GM23248 (cell line): ENCODE measurements at regions not wholly inside any gene's neighbourhood (a gene's known extent, or its start where the extent isn't known, plus 50 kb on each side); places are given as distances from the start of the nearest gene placed in this dataset.
A peak's percentile ranks its signal among the peaks of the same experiment; 100 is the strongest.

Source experiments
- DNase-seq: peaks from one replicate; pipeline ENCODE4 v3.0.0-alpha.2; 2015
- H2AFZ ChIP-seq: fragments of 200-600 bp; sonication (generic); 2 replicates; pipeline ENCODE4 v1.6.1; 2016; ENCODE audit warnings: antibody characterized with exemption
- H3F3A ChIP-seq: fragments of 200-600 bp; sonication (generic); 2 replicates; pipeline ENCODE4 v1.6.1; 2016; ENCODE audit warnings: mild to moderate bottlenecking, antibody characterized with exemption, mixed run types; ENCODE audit not compliant: insufficient read depth
- H3K27ac ChIP-seq: fragments of 200-600 bp; sonication (generic); 2 replicates; pipeline ENCODE4 v1.5.1; 2016; ENCODE audit warnings: mild to moderate bottlenecking
- H3K27me3 ChIP-seq: fragments of 200-600 bp; sonication (generic); replicated peaks from 2 replicates; pipeline ENCODE4 v1.6.1; 2016; ENCODE audit warnings: mild to moderate bottlenecking; ENCODE audit not compliant: insufficient read depth
- H3K36me3 ChIP-seq: fragments of 200-600 bp; sonication (generic); 2 replicates; pipeline ENCODE4 v1.6.1; 2016; ENCODE audit warnings: low read depth, mild to moderate bottlenecking
- H3K4me1 ChIP-seq: fragments of 200-600 bp; sonication (generic); 2 replicates; pipeline ENCODE4 v1.6.1; 2016; ENCODE audit warnings: mild to moderate bottlenecking; ENCODE audit not compliant: insufficient read depth
- H3K4me2 ChIP-seq: fragments of 200-600 bp; sonication (generic); one replicate; pipeline ENCODE4 v1.6.1; 2016; ENCODE audit warnings: mild to moderate bottlenecking; ENCODE audit not compliant: unreplicated experiment
- H3K4me3 ChIP-seq: fragments of 200-600 bp; sonication (generic); 2 replicates; pipeline ENCODE4 v1.5.1; 2016; ENCODE audit warnings: mild to moderate bottlenecking
- H3K79me2 ChIP-seq: fragments of 200-600 bp; sonication (generic); 2 replicates; pipeline ENCODE4 v1.6.1; 2016; ENCODE audit warnings: mild to moderate bottlenecking; ENCODE audit not compliant: insufficient read depth
- H3K9ac ChIP-seq: fragments of 200-600 bp; sonication (generic); 2 replicates; pipeline ENCODE4 v1.6.1; 2016; ENCODE audit warnings: mild to moderate bottlenecking
- H3K9me2 ChIP-seq: fragments of 200-600 bp; sonication (generic); 2 replicates; pipeline ENCODE4 v1.6.1; 2016; ENCODE audit warnings: mixed run types, mild to moderate bottlenecking, moderate library complexity; ENCODE audit not compliant: insufficient read depth
- H3K9me3 ChIP-seq: fragments of 200-600 bp; sonication (generic); one replicate; pipeline ENCODE4 v1.6.1; 2017; ENCODE audit warnings: low read depth
- H4K20me1 ChIP-seq: fragments of 200-600 bp; sonication (generic); 2 replicates; pipeline ENCODE4 v1.6.0; 2016; ENCODE audit not compliant: insufficient read depth
- EZH2 ChIP-seq: fragments of 200-600 bp; sonication (generic); IDR thresholded peaks from 2 replicates; pipeline ENCODE4 v1.6.1; 2018; ENCODE audit warnings: antibody characterized with exemption, mild to moderate bottlenecking; ENCODE audit not compliant: insufficient read depth, poor library complexity, severe bottlenecking
- EZH2phosphoT487 ChIP-seq: fragments of 200-600 bp; sonication (generic); IDR thresholded peaks from 2 replicates; pipeline ENCODE4 v1.6.1; 2018; ENCODE audit warnings: antibody characterized with exemption, moderate library complexity, mild to moderate bottlenecking, low read depth; ENCODE audit not compliant: insufficient read depth
- WGBS, 2 experiments: methylation state at CpG; one replicate each; pipeline ENCODE4 v1.1.6; 2015 to 2017; ENCODE audit warnings: low lambda C conversion rate in 2 of 2, low coverage in 1 of 2; ENCODE audit errors: missing lambda C conversion rate in 2 of 2; 5-methylcytosine and 5-hydroxymethylcytosine counted together
- in situ Hi-C: fragments of 300-500 bp; cut with MboI; formaldehyde crosslinking; loops from 2 replicates; pipeline ENCODE4 v1.15.0; 2020

- Histone ChIP-seq H3K4me1 (peaks cover 22% of the 10 kb centered on the region), H3K9me3 (no peaks in the 10 kb centered on the region), H2AFZ (no peak overlapping the region), H4K20me1 (no peaks in the 10 kb centered on the region), H3K4me3 (no peak overlapping the region), H3K27me3 (0 out of 2 replicates have a peak, but pooled peaks cover 3% of the 10 kb centered on the region), H3K79me2 (no peaks in the 10 kb centered on the region), H3K9me2 (no peaks in the 10 kb centered on the region), H3K4me2 (peak overlapping the region; percentile 35), H3K36me3 (no peaks in the 10 kb centered on the region), H3K9ac (no peak overlapping the region), H3F3A (peaks cover 18% of the 10 kb centered on the region; the same call in 1 of the 2 replicates), H3K27ac (no peak overlapping the region)
- TF ChIP-seq EZH2 (no peak), EZH2phosphoT487 (no peak)
- in situ Hi-C loops: no loop called here
- DNase-seq: no peak
Measured at GRCh38 chr6:6781873-6782227, 193.3 kb downstream of the LY86 start.

- in situ Hi-C loops: no loop called here
- H3K27ac ChIP-seq: no peak overlapping the region
- H3K9me3 ChIP-seq: no peaks in the 10 kb centered on the region
- WGBS, 2 experiments: 74 to 75% methylated on average over 2 of the region's 2 CpGs
- H3K4me2 ChIP-seq: no peak overlapping the region
- H2AFZ ChIP-seq: no peak overlapping the region
- H3K9me2 ChIP-seq: no peaks in the 10 kb centered on the region
- no peaks in the 10 kb centered on the region for H4K20me1 ChIP-seq
- TF ChIP-seq EZH2 (no peak), EZH2phosphoT487 (no peak)
- H3K27me3 ChIP-seq: no peaks in the 10 kb centered on the region
- peak; percentile 19 for DNase-seq
- H3K9ac ChIP-seq: no peak overlapping the region
- no peak overlapping the region for H3K4me3 ChIP-seq
- no peaks in the 10 kb centered on the region for H3K36me3 ChIP-seq
- peaks cover 18% of the 10 kb centered on the region; the same call in 1 of the 2 replicates for H3F3A ChIP-seq
- peaks cover 22% of the 10 kb centered on the region for H3K4me1 ChIP-seq
- H3K79me2 ChIP-seq: no peaks in the 10 kb centered on the region
Measured at GRCh38 chr6:6783721-6784120, 195.2 kb downstream of the LY86 start.

- in situ Hi-C loops: no loop called here
- Histone ChIP-seq H3K27ac (no peak overlapping the region), H3K9me2 (no peaks in the 10 kb centered on the region), H3K79me2 (no peaks in the 10 kb centered on the region), H4K20me1 (no peaks in the 10 kb centered on the region), H3K9ac (no peak overlapping the region), H3F3A (peaks cover 18% of the 10 kb centered on the region; the same call in 1 of the 2 replicates), H2AFZ (no peak overlapping the region), H3K36me3 (no peaks in the 10 kb centered on the region), H3K4me3 (no peak overlapping the region), H3K4me1 (peaks cover 22% of the 10 kb centered on the region), H3K4me2 (no peak overlapping the region), H3K9me3 (no peaks in the 10 kb centered on the region), H3K27me3 (no peaks in the 10 kb centered on the region)
- TF ChIP-seq EZH2phosphoT487 (no peak), EZH2 (no peak)
- DNase-seq: no peak
- 90 to 91% methylated on average over 2 of the region's 2 CpGs for WGBS, 2 experiments
Measured at GRCh38 chr6:6784514-6785162, 196.1 kb downstream of the LY86 start.

- no peak for DNase-seq
- Histone ChIP-seq H3K79me2 (no peaks in the 10 kb centered on the region), H3K27me3 (no peaks in the 10 kb centered on the region), H2AFZ (no peak overlapping the region), H3K4me2 (no peak overlapping the region), H3K4me3 (no peak overlapping the region), H3K27ac (no peak overlapping the region), H4K20me1 (no peaks in the 10 kb centered on the region), H3K36me3 (no peaks in the 10 kb centered on the region), H3K9me2 (no peaks in the 10 kb centered on the region), H3K4me1 (peaks cover 22% of the 10 kb centered on the region), H3F3A (peaks cover 18% of the 10 kb centered on the region; the same call in 1 of the 2 replicates), H3K9ac (no peak overlapping the region), H3K9me3 (no peaks in the 10 kb centered on the region)
- in situ Hi-C loops: no loop called here
- TF ChIP-seq EZH2phosphoT487 (no peak), EZH2 (no peak)
- WGBS, 2 experiments: 72 to 78% methylated on average over 5 of the region's 5 CpGs
Measured at GRCh38 chr6:6785163-6785521, 196.6 kb downstream of the LY86 start.
